Natural killer cell (primary cell): ENCODE measurements at regions not wholly inside any gene's neighbourhood (a gene's known extent, or its start where the extent isn't known, plus 50 kb on each side); places are given as distances from the start of the nearest gene placed in this dataset.

Source experiments
- ATAC-seq, 3 donors: fragments of 150-1000 bp in 2 of 3; fragments of 200-7000 bp in 1 of 3; cut with Tn5 transposase; 1 replicate in 1 of 3; 2 replicates in 2 of 3; pipeline ENCODE4 v1.10.0; 2021; ENCODE audit warnings: mild to moderate bottlenecking in 2 of 3, moderate library complexity in 2 of 3
- DNase-seq, 2 donors: peaks; one replicate each; pipeline versions ENCODE4 v3.0.0 to v3.0.0-alpha.2; 2013 to 2021; ENCODE audit warnings: mixed read lengths in 1 of 2
- H3K27ac ChIP-seq: one replicate; pipeline ENCODE4 v1.5.1; 2013; ENCODE audit warnings: mild to moderate bottlenecking, low read length
- H3K27me3 ChIP-seq: one replicate; pipeline ENCODE4 v1.6.1; 2013; ENCODE audit warnings: low read length; ENCODE audit not compliant: control insufficient read depth, insufficient read depth
- H3K36me3 ChIP-seq: one replicate; pipeline ENCODE4 v1.6.1; 2013; ENCODE audit warnings: low read length; ENCODE audit not compliant: control insufficient read depth, insufficient read depth
- H3K4me1 ChIP-seq: one replicate; pipeline ENCODE4 v1.6.1; 2013; ENCODE audit warnings: low read length; ENCODE audit not compliant: control insufficient read depth, insufficient read depth
- H3K4me3 ChIP-seq: one replicate; pipeline ENCODE4 v1.5.1; 2013; ENCODE audit warnings: low read length
- H3K9me3 ChIP-seq: one replicate; pipeline ENCODE4 v1.6.1; 2013; ENCODE audit warnings: low read length; ENCODE audit not compliant: control insufficient read depth, insufficient read depth
- H3K27ac Mint-ChIP-seq, 2 donors: one replicate each; pipeline ENCODE4 v1.8.0; 2022; ENCODE audit warnings: mild to moderate bottlenecking in 2 of 2, mixed read lengths in 2 of 2, moderate library complexity in 1 of 2
- H3K27me3 Mint-ChIP-seq, 2 donors: one replicate each; pipeline ENCODE4 v1.8.0; 2022; ENCODE audit warnings: low read depth in 2 of 2, mixed read lengths in 2 of 2
- H3K36me3 Mint-ChIP-seq: one replicate; pipeline ENCODE4 v1.8.0; 2022; ENCODE audit warnings: mixed read lengths
- H3K4me1 Mint-ChIP-seq, 2 donors: one replicate each; pipeline ENCODE4 v1.8.0; 2022; ENCODE audit warnings: mixed read lengths in 2 of 2
- H3K4me3 Mint-ChIP-seq: one replicate; pipeline ENCODE4 v1.8.0; 2022; ENCODE audit warnings: mild to moderate bottlenecking, moderate library complexity, mixed read lengths
- H3K9me3 Mint-ChIP-seq, 2 donors: one replicate each; pipeline ENCODE4 v1.8.0; 2022; ENCODE audit warnings: mixed read lengths in 2 of 2
- CTCF ChIP-seq: fragments of 200-600 bp; IDR thresholded peaks from one replicate; pipeline ENCODE4 v1.8.0; 2022; ENCODE audit warnings: antibody characterized with exemption
- WGBS: methylation state at CpG from one replicate; pipeline ENCODE4 v1.1.7; 2013; ENCODE audit warnings: missing lambda C conversion rate; ENCODE audit not compliant: insufficient coverage; 5-methylcytosine and 5-hydroxymethylcytosine counted together
- intact Hi-C: fragments of 100-400 bp; cut with micrococcal nuclease; formaldehyde crosslinking; loops from one replicate; pipeline ENCODE4 v1.14.2; 2022

- no peaks in the 10 kb centered on the region for H3K36me3 ChIP-seq
- Mint-ChIP-seq H3K27ac (peak overlapping the region; percentile 90 to 99), H3K9me3 (no peaks in the 10 kb centered on the region), H3K4me3 (peak overlapping the region; percentile 98), H3K4me1 (peaks cover 80 to 92% of the 10 kb centered on the region in 2 donors), H3K36me3 (peaks cover 5% of the 10 kb centered on the region), H3K27me3 (no peaks in the 10 kb centered on the region)
- H3K27ac ChIP-seq: peak overlapping the region; percentile 63
- intact Hi-C loops: loop anchor here (2.0 kb wide), 1 partner anchor 13 kb away; no protein-coding TSS in a partner anchor
- no peak for TF ChIP-seq CTCF
- no peaks in the 10 kb centered on the region for H3K9me3 ChIP-seq
- H3K4me1 ChIP-seq: peaks cover 78% of the 10 kb centered on the region
- ATAC-seq (no peak), DNase-seq (peak in 1 of 2 donors; percentile 20)
- no peak overlapping the region for H3K4me3 ChIP-seq
- no peaks in the 10 kb centered on the region for H3K27me3 ChIP-seq
These were observed 62.3 kb downstream of the UTRN start for GRCh38 chr6:144347448-144347759.

GRCh38 chr6:144347933-144348332 is 62.8 kb downstream of the UTRN start:
- no peaks in the 10 kb centered on the region for H3K9me3 Mint-ChIP-seq
- WGBS: 82% methylated on average over 5 of the region's 5 CpGs

DNA sequence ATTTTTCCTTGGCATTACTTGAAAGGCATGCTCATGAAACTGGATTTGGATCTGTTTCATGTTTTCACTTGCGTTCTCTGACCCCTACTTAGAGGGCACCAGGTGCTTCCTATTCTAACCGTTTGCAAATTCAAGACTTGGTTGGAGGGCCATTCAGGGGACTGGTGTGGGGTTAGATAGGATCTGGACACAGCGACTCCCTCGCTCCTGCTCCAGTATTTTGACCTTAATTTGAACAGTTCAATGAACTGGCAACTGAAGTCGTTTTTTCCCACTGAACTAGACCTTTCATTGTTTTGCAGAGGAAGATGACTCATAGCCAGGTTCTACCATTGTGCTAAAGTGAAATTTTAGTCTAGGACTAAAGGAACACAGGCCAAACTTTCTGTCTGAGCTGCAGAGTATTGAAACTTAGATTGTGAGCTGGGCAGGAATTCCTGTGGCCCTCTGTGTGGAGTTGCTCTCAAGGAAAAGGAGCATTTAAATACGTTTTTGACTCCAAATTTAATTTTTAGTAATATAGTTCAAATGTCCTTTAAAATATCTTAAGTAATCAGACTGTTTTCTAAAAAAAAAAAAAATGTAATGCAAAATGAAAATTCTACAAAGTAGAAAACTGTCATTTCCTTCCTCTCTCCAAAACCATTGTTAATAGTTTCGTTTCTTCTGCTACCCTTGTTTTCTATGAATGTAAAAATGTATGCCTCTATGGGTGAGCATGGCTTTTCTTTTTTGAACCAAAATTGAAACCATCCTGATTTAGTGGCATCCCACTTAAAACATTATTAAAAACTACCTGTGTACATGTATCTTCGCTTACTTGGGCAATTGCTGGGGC is 64.8 kb downstream of the UTRN start:
- TF ChIP-seq CTCF: no peak
- H3K27me3 Mint-ChIP-seq: no peaks in the 10 kb centered on the region
- peaks cover 81 to 90% of the 10 kb centered on the region in 2 donors for H3K4me1 Mint-ChIP-seq
- H3K9me3 Mint-ChIP-seq: no peaks in the 10 kb centered on the region
- H3K4me3 ChIP-seq: peak overlapping the region; percentile 17
- WGBS: 6% methylated on average over 5 of the region's 8 CpGs
- peak overlapping the region; percentile 92 for H3K4me3 Mint-ChIP-seq
- peaks cover 83% of the 10 kb centered on the region for H3K4me1 ChIP-seq
- no peaks in the 10 kb centered on the region for H3K27me3 ChIP-seq
- ATAC-seq (peak; percentile 32 to 62 (median 32)), DNase-seq (peak in 1 of 2 donors; percentile 60)
- peak overlapping the region; percentile 87 for H3K27ac ChIP-seq
- no peaks in the 10 kb centered on the region for H3K9me3 ChIP-seq
- no peaks in the 10 kb centered on the region for H3K36me3 ChIP-seq
- intact Hi-C loops: loop anchor here (2.0 to 10.0 kb wide), 5 partner anchors 15 to 1405 kb away; partner anchors contain the start of genes HIVEP2, STX11 and UTRN
- H3K36me3 Mint-ChIP-seq: peaks cover 5% of the 10 kb centered on the region
- H3K27ac Mint-ChIP-seq: peak overlapping the region; percentile 90 to 99

More at GRCh38 chr6:144347933-144348332, 62.8 kb downstream of the UTRN start:
- H3K27ac ChIP-seq: peak overlapping the region; percentile 63
- peak in 1 of 2 donors; percentile 11 for DNase-seq
- intact Hi-C loops: loop anchor here (2.0 kb wide), 1 partner anchor 13 kb away; no protein-coding TSS in a partner anchor
- no peak overlapping the region for H3K4me3 ChIP-seq
- Mint-ChIP-seq H3K4me1 (peaks cover 80 to 92% of the 10 kb centered on the region in 2 donors), H3K27me3 (no peaks in the 10 kb centered on the region), H3K36me3 (peaks cover 5% of the 10 kb centered on the region), H3K4me3 (peak overlapping the region; percentile 98), H3K27ac (peak overlapping the region; percentile 90 to 99)
- no peak for TF ChIP-seq CTCF
- no peaks in the 10 kb centered on the region for H3K9me3 ChIP-seq
- H3K36me3 ChIP-seq: no peaks in the 10 kb centered on the region
- H3K27me3 ChIP-seq: no peaks in the 10 kb centered on the region
- peaks cover 78% of the 10 kb centered on the region for H3K4me1 ChIP-seq
- no peak for ATAC-seq
